Lung microvascular endothelial cell (primary cell): ENCODE measurements at regions not wholly inside any gene's neighbourhood (a gene's known extent, or its start where the extent isn't known, plus 50 kb on each side); places are given as distances from the start of the nearest gene placed in this dataset.

Experiments
- DNase-seq, 2 donors: peaks; one replicate each; pipeline versions ENCODE4 v3.0.0 to v3.0.0-alpha.2; 2010; ENCODE audit warnings: low read depth in 2 of 2

DNA sequence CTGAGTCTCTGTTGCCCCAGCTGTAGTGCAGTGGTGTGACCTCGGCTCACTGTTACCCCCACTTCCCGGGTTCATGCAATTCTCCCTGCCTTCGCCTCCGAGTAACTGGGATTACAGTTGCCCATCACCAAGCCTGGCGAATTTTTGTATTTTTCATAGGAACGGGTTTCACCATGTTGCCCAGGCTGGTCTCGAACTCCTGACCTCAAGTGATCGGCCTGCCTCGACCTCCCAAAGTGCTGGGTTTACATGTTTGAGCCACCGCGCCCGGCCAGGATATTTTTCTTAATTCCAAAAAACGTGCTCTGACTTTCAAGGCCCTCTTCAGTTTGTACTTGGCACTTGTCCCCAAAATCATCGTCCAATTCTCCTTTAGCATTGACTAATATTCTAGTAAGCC, 129.2 kb upstream of the EPHA5 start:
- DNase-seq, result no peak

DNA sequence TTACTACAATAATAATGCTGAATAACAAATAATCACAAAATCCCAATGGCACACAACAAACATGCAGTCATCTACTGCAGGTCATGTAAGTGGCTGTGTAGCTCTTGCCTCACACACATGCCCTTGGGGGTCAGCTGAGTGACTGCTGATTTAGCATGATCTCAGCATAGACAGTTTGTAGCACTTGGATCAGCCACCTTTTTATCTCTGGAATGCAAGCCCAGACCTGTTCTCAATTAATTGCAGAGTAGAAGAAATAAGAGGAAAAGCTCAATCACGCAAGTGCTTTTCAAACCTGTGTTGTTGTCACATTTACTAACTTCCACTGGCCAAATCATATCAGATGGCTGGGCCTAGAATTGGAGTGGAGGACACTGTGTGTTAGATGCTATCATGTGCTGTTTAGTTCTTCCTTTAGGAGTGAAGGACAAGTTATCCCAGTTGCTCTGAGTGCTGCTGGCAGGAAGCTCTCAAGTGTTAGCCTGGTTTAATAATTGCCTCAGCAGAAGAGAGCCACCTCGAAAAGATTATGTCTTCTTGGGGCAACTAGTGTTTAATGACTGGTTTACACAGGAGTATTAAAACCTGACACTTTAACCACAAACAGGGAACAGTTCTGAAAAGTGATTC, 128.3 kb upstream of the EPHA5 start:
- DNase-seq, result no peak

GRCh38 chr4:65791812-65792308, 121.6 kb upstream of the EPHA5 start:
- peak in 1 of 2 donors; percentile 59 for DNase-seq

- no peak for DNase-seq
Measured at GRCh38 chr4:65791111-65791811, 121.0 kb upstream of the EPHA5 start.

DNA sequence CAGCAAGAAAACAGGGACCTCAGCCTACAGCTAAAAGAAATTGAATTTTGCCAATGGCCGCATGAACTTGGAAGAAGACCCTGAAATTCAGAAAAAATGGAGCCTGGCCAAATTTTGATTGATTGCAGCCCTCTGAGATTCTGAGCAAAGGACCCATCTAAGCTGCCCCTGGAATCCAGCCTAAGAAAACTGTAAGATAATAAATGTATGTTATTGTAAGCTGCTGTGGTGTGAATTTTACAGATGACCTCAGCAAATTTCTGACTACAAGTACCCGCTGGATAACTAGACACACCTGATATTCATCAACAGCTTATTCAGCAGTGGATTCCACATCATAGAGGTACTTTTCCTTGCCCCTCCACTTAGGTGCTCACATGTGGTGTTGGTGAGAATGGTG, 119.5 kb upstream of the EPHA5 start:
- DNase-seq, result no peak

- DNase-seq, result no peak
Measured at GRCh38 chr4:65789341-65789740, 119.1 kb upstream of the EPHA5 start.

GRCh38 chr4:65777270-65777669, 107.0 kb upstream of the EPHA5 start:
- DNase-seq, result no peak

GRCh38 chr4:65773636-65774035, 103.3 kb upstream of the EPHA5 start:
- DNase-seq, result no peak

DNA sequence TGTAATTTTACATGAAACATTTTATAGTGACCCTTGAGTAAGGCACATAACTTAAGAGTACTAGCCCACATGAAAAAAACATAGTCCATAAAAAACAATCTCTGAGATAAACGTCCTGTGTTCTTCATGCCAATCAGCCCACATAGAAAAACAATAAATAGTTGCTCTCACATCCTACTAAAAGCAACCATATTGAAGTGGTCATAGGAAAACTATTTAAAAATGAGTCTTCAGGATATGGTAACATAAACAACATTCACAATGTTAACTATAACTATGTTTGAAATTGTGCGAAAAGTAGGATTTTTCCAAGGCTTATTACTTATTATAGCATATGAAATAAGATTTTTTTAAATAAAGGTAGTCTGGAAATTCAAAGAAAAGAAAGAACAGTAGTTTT, 77.1 kb upstream of the EPHA5 start:
- peak in 1 of 2 donors; percentile 79 for DNase-seq

DNA sequence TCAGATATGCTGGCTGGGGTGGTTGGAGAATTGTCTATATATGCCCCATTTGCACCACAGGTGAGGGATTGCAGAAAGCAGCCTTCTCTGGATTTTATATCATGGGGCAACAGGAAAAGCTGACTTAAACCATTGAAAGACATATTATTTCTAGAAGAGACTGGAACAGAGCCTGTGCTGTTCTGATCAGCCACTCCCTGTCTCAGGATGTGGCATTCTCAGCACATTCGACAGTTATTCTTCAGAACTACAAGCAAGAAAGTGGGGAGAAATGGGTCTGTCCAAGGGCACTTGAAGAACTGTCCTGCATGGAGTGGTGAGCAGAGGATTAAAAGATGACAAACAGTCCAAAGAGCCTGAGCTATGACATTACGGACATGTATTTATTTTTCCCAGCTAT, 67.8 kb upstream of the EPHA5 start:
- no peak for DNase-seq

- peak in 1 of 2 donors; percentile 1 for DNase-seq
Measured at GRCh38 chr4:65737672-65738071, 67.4 kb upstream of the EPHA5 start.

GRCh38 chr4:65724973-65725372, 54.7 kb upstream of the EPHA5 start:
- no peak for DNase-seq
